GM18873 (cell line): ENCODE measurements at regions not wholly inside any gene's neighbourhood (a gene's known extent, or its start where the extent isn't known, plus 50 kb on each side); places are given as distances from the start of the nearest gene placed in this dataset.
"Not testable (repeated sequence)": the region's sequence is repeated elsewhere in the genome, so short reads cannot be mapped to it uniquely, and the experiment has no call there.

ENCODE experiments used
- ATAC-seq: cut with Tn5 transposase; IDR thresholded peaks from one replicate; pipeline ENCODE4 v1.9.1; 2021; ENCODE audit warnings: mild to moderate bottlenecking, moderate library complexity, moderate number of reproducible peaks; ENCODE audit not compliant: unreplicated experiment, low FRiP score

GRCh38 chr9:2277133-2277532, 262.0 kb downstream of the SMARCA2 start:
- ATAC-seq: not testable (repeated sequence)

GRCh38 chr9:2277644-2278043, 262.5 kb downstream of the SMARCA2 start:
- not testable (repeated sequence) for ATAC-seq

- ATAC-seq: not testable (repeated sequence)
These were observed 264.0 kb downstream of the SMARCA2 start for GRCh38 chr9:2279138-2279537.

GRCh38 chr9:2281031-2281802, 266.1 kb downstream of the SMARCA2 start:
- no peak for ATAC-seq

GRCh38 chr9:2281803-2282185, 266.6 kb downstream of the SMARCA2 start:
- ATAC-seq: no peak

GRCh38 chr9:2284770-2285169, 269.6 kb downstream of the SMARCA2 start:
- ATAC-seq: no peak

- no peak for ATAC-seq
These were observed 270.5 kb downstream of the SMARCA2 start for GRCh38 chr9:2285416-2286332.

GRCh38 chr9:2286333-2286705, 271.2 kb downstream of the SMARCA2 start:
- ATAC-seq: no peak

- ATAC-seq: no peak
These were observed 271.8 kb downstream of the SMARCA2 start for GRCh38 chr9:2286825-2287455.

- no peak for ATAC-seq
These were observed 273.2 kb downstream of the SMARCA2 start for GRCh38 chr9:2288309-2288708.

GRCh38 chr9:2289263-2289662, 274.1 kb downstream of the SMARCA2 start:
- no peak for ATAC-seq

GRCh38 chr9:2290382-2290781, 275.2 kb downstream of the SMARCA2 start:
- ATAC-seq: no peak

- ATAC-seq: no peak
These were observed 277.0 kb downstream of the SMARCA2 start for GRCh38 chr9:2291980-2292704.

- no peak for ATAC-seq
These were observed 277.6 kb downstream of the SMARCA2 start for GRCh38 chr9:2292733-2293132.

GRCh38 chr9:2297771-2298170, 282.6 kb downstream of the SMARCA2 start:
- no peak for ATAC-seq

- ATAC-seq: no peak
These were observed 283.1 kb downstream of the SMARCA2 start for GRCh38 chr9:2298217-2298616.

GRCh38 chr9:2299156-2299842, 284.2 kb downstream of the SMARCA2 start:
- ATAC-seq: no peak

GRCh38 chr9:2299843-2300205, 284.7 kb downstream of the SMARCA2 start:
- no peak for ATAC-seq

GRCh38 chr9:2300325-2300724, 285.2 kb downstream of the SMARCA2 start:
- ATAC-seq: no peak

GRCh38 chr9:2302606-2303005, 287.5 kb downstream of the SMARCA2 start:
- ATAC-seq: no peak
